ENCODE measurements at regions not wholly inside any gene's neighbourhood (a gene's known extent, or its start where the extent isn't known, plus 50 kb on each side); places are given as distances from the start of the nearest gene placed in this dataset.
A peak's percentile ranks its signal among the peaks of the same experiment; 100 is the strongest.

- no peak overlapping the region for H3K14ac ChIP-seq (replicated peaks; ENCODE audit: low read depth, low read length)
- ATAC-seq (ENCODE audit: low read depth) (0 out of 2 replicates have a peak, but pooled peaks have one; percentile 14), DNase-seq (no peak)
- H2BK120ac ChIP-seq (ENCODE audit: low read depth, low read length) = no peak overlapping the region
- H3K18ac ChIP-seq (ENCODE audit: low read depth, low read length) = no peak overlapping the region; the same call in 1 of the 2 replicates
- H3K27me3 ChIP-seq (ENCODE audit: control insufficient read depth, insufficient read depth, low read length) = no peaks in the 10 kb centered on the region
- H3K56ac ChIP-seq (ENCODE audit: extremely low read depth, insufficient read depth, low read length) = no peak overlapping the region
- H3K4me1 ChIP-seq (ENCODE audit: control insufficient read depth, insufficient read depth, low read length) = no peaks in the 10 kb centered on the region
- no peak overlapping the region for H2BK5ac ChIP-seq (ENCODE audit: low read depth, low read length, poor library complexity, severe bottlenecking)
- H3K4ac ChIP-seq (ENCODE audit: low read depth, low read length) = no peak overlapping the region
- H3K9me1 ChIP-seq (ENCODE audit: insufficient read depth, low read length) = no peaks in the 10 kb centered on the region
- H2AK9ac ChIP-seq (replicated peaks; ENCODE audit: low read depth, low read length, poor library complexity) = no peak overlapping the region
- H3K4me3 ChIP-seq (ENCODE audit: insufficient read depth, low read depth, low read length) = no peak overlapping the region
- no peaks in the 10 kb centered on the region for H3K9me3 ChIP-seq (ENCODE audit: control insufficient read depth, insufficient read depth, low read length)
- H3K23ac ChIP-seq (ENCODE audit: low read depth, low read length) = no peak overlapping the region
- WGBS, 2 experiments (ENCODE audit: extremely low coverage in 2 of 2, insufficient read length in 1 of 2) = no CpG with 5 or more reads among the region's 2 CpGs
- POLR2A ChIA-PET (ENCODE audit: unreplicated experiment) = no interaction called here
- H2AK5ac ChIP-seq (ENCODE audit: low read depth, low read length) = no peak overlapping the region
- no peaks in the 10 kb centered on the region for H3K36me3 ChIP-seq (ENCODE audit: control insufficient read depth, insufficient read depth, low read length)
- H4K20me1 ChIP-seq (ENCODE audit: insufficient read depth, low read length) = no peaks in the 10 kb centered on the region
- no peak for TF ChIP-seq ELK1 (IDR thresholded peaks at IDR 0.05; ENCODE audit: borderline replicate concordance, low read depth, low read length)
- no peak for TF ChIP-seq RAD21 (IDR thresholded peaks at IDR 0.05; ENCODE audit: low read length)
- no peak for TF ChIP-seq BHLHE40 (IDR thresholded peaks at IDR 0.05; ENCODE audit: low read depth, low read length)
- no peak for TF ChIP-seq RFX5 (IDR thresholded peaks at IDR 0.05; ENCODE audit: low read depth, low read length)
- TF ChIP-seq SMC3 (IDR thresholded peaks at IDR 0.05; ENCODE audit: low read depth, low read length) = no peak
- TF ChIP-seq MAZ (IDR thresholded peaks at IDR 0.05; ENCODE audit: borderline replicate concordance, low read depth, low read length) = no peak
- TF ChIP-seq CTCF (conservative IDR thresholded peaks at IDR 0.05; ENCODE audit: low read depth, low read length) = no peak
- TF ChIP-seq USF2 (IDR thresholded peaks at IDR 0.05; ENCODE audit: low read depth, low read length) = no peak
- no peak for TF ChIP-seq NFE2L2 (IDR thresholded peaks at IDR 0.05; ENCODE audit: low read depth, low read length)
- TF ChIP-seq CHD1 (IDR thresholded peaks at IDR 0.05; ENCODE audit: low read depth, low read length) = no peak
- no peak for TF ChIP-seq MXI1 (IDR thresholded peaks at IDR 0.05; ENCODE audit: borderline replicate concordance, low read depth, low read length)
- no peak for TF ChIP-seq POLR2A (IDR thresholded peaks at IDR 0.05; ENCODE audit: low read depth, low read length)
- no peak for TF ChIP-seq MAFK (IDR thresholded peaks at IDR 0.05; ENCODE audit: low read depth, low read length)
- no peak for TF ChIP-seq CEBPB (IDR thresholded peaks at IDR 0.05; ENCODE audit: low read depth, low read length)
- TF ChIP-seq FOS (IDR thresholded peaks at IDR 0.05; ENCODE audit: low read depth, low read length) = no peak
- TF ChIP-seq RCOR1 (IDR thresholded peaks at IDR 0.05; ENCODE audit: insufficient replicate concordance, low read length) = no peak
- H2BK20ac ChIP-seq (ENCODE audit: low read depth, low read length) = no peak overlapping the region
- H4K91ac ChIP-seq (ENCODE audit: insufficient read depth, low read depth, low read length) = no peak overlapping the region
- H3K9ac ChIP-seq (ENCODE audit: low read depth, low read length) = no peak overlapping the region
- no TSS peak for BruUV-seq (replicated peaks)
- intact Hi-C loops (cut with micrococcal nuclease) (no loop called here), dilution Hi-C loops (cut with HindIII; ENCODE audit: low sequenced_read_pairs, unreplicated experiment) (no loop called here), in situ Hi-C loops (cut with MboI; ENCODE audit: low sequenced_read_pairs) (no loop called here)
- no peak overlapping the region for H4K8ac ChIP-seq (ENCODE audit: low read depth in 2 of 2, low read length in 2 of 2)
- H4K5ac ChIP-seq (ENCODE audit: low read depth, low read length) = no peak overlapping the region
- H3K79me1 ChIP-seq (ENCODE audit: low read depth in 1 of 2, low read length in 2 of 2) = no peaks in the 10 kb centered on the region
- no peak overlapping the region for H3K4me2 ChIP-seq (ENCODE audit: low read depth, low read length)
- CTCF ChIA-PET = interaction anchor here (0.6 kb wide), 1 partner anchor 363 kb away, joined by 4 read pairs; no protein-coding TSS in a partner anchor
- H2AFZ ChIP-seq (replicated peaks; ENCODE audit: low read length, poor library complexity) = no peak overlapping the region
- H2BK15ac ChIP-seq (ENCODE audit: low read depth, low read length) = no peak overlapping the region
- no peak overlapping the region for H3K27ac ChIP-seq (ENCODE audit: insufficient read depth, low read length)
Observed at GRCh38 chr2:21294446-21294845, 170.7 kb downstream of the TDRD15 start.

Measured in IMR-90 (cell line).